Mesodermal cell (in vitro differentiated cells): ENCODE measurements at regions not wholly inside any gene's neighbourhood (a gene's known extent, or its start where the extent isn't known, plus 50 kb on each side); places are given as distances from the start of the nearest gene placed in this dataset.

Source experiments
- H3K27ac ChIP-seq: 2 replicates; pipeline ENCODE4 v1.7.0; 2013; ENCODE audit warnings: mild to moderate bottlenecking, low read depth, low read length, moderate library complexity; ENCODE audit not compliant: severe bottlenecking
- H3K36me3 ChIP-seq: 2 replicates; pipeline ENCODE4 v1.7.1; 2013; ENCODE audit warnings: mild to moderate bottlenecking, low read length, moderate library complexity; ENCODE audit not compliant: control insufficient read depth, insufficient read depth
- H3K4me1 ChIP-seq: one replicate; pipeline ENCODE4 v1.7.1; 2013; ENCODE audit warnings: mild to moderate bottlenecking, low read length; ENCODE audit not compliant: insufficient read depth, control insufficient read depth, poor library complexity, severe bottlenecking
- H3K4me3 ChIP-seq: 2 replicates; pipeline ENCODE4 v1.7.0; 2013; ENCODE audit warnings: low read length, control low read depth, mild to moderate bottlenecking; ENCODE audit not compliant: insufficient read depth, poor library complexity, severe bottlenecking; ENCODE audit errors: extremely low read depth
- H3K9me3 ChIP-seq: 2 replicates; pipeline ENCODE4 v1.7.1; 2013; ENCODE audit warnings: mild to moderate bottlenecking, low read length, moderate library complexity; ENCODE audit not compliant: control insufficient read depth
- WGBS, 2 experiments: methylation state at CpG; one replicate each; pipeline ENCODE4 v1.1.5; 2013; ENCODE audit warnings: missing lambda C conversion rate in 2 of 2; ENCODE audit not compliant: insufficient coverage in 2 of 2; 5-methylcytosine and 5-hydroxymethylcytosine counted together

- 80 to 100% methylated on average over 1 of the region's 1 CpG for WGBS, 2 experiments
- Histone ChIP-seq H3K36me3 (no peaks in the 10 kb centered on the region), H3K4me1 (no peaks in the 10 kb centered on the region), H3K9me3 (no peaks in the 10 kb centered on the region), H3K27ac (no peak overlapping the region), H3K4me3 (no peak overlapping the region)
These were observed 225.9 kb upstream of the PLEKHG7 start for GRCh38 chr12:92476844-92477243.

- 100% methylated on average over 1 of the region's 2 CpGs; no CpG with 5 or more reads in 1 of the 2 experiments for WGBS, 2 experiments
- no peaks in the 10 kb centered on the region for H3K9me3 ChIP-seq
- H3K4me3 ChIP-seq = no peak overlapping the region
- no peak overlapping the region for H3K27ac ChIP-seq
- no peaks in the 10 kb centered on the region for H3K36me3 ChIP-seq
- H3K4me1 ChIP-seq = peaks cover 7% of the 10 kb centered on the region
These were observed 229.2 kb upstream of the PLEKHG7 start for GRCh38 chr12:92473564-92473963.

GRCh38 chr12:92472201-92472600 lies 230.6 kb upstream of the PLEKHG7 start:
- Histone ChIP-seq H3K36me3 (no peaks in the 10 kb centered on the region), H3K9me3 (no peaks in the 10 kb centered on the region), H3K27ac (no peak overlapping the region), H3K4me3 (no peak overlapping the region), H3K4me1 (peaks cover 20% of the 10 kb centered on the region)
- no CpG with 5 or more reads among the region's 2 CpGs for WGBS, 2 experiments

GRCh38 chr12:92471551-92471950 lies 231.2 kb upstream of the PLEKHG7 start:
- peaks cover 25% of the 10 kb centered on the region for H3K4me1 ChIP-seq
- 100% methylated on average over 1 of the region's 1 CpG for WGBS, 2 experiments
- H3K9me3 ChIP-seq = no peaks in the 10 kb centered on the region
- no peak overlapping the region for H3K4me3 ChIP-seq
- no peak overlapping the region for H3K27ac ChIP-seq
- H3K36me3 ChIP-seq = no peaks in the 10 kb centered on the region

GRCh38 chr12:92470608-92471021 lies 232.2 kb upstream of the PLEKHG7 start:
- no peak overlapping the region for H3K27ac ChIP-seq

GRCh38 chr12:92469837-92470236 lies 233.0 kb upstream of the PLEKHG7 start:
- no peak overlapping the region for H3K4me3 ChIP-seq
- peaks cover 27% of the 10 kb centered on the region for H3K4me1 ChIP-seq
- 90 to 92% methylated on average over 5 to 6 of the region's 6 CpGs for WGBS, 2 experiments
- H3K36me3 ChIP-seq = no peaks in the 10 kb centered on the region
- no peaks in the 10 kb centered on the region for H3K9me3 ChIP-seq
- H3K27ac ChIP-seq = no peak overlapping the region

More at GRCh38 chr12:92470608-92471021, 232.2 kb upstream of the PLEKHG7 start:
- peaks cover 27% of the 10 kb centered on the region for H3K4me1 ChIP-seq
- H3K4me3 ChIP-seq = no peak overlapping the region
- WGBS, 2 experiments = 88 to 89% methylated on average over 4 of the region's 4 CpGs
- no peaks in the 10 kb centered on the region for H3K36me3 ChIP-seq
- H3K9me3 ChIP-seq = no peaks in the 10 kb centered on the region

GRCh38 chr12:92468358-92469020 lies 234.3 kb upstream of the PLEKHG7 start:
- H3K4me3 ChIP-seq = no peak overlapping the region
- 89 to 91% methylated on average over 8 of the region's 8 CpGs for WGBS, 2 experiments
- peaks cover 27% of the 10 kb centered on the region for H3K4me1 ChIP-seq
- no peak overlapping the region for H3K27ac ChIP-seq
- H3K9me3 ChIP-seq = no peaks in the 10 kb centered on the region
- no peaks in the 10 kb centered on the region for H3K36me3 ChIP-seq

- no peaks in the 10 kb centered on the region for H3K36me3 ChIP-seq
- no peak overlapping the region for H3K4me3 ChIP-seq
- WGBS, 2 experiments = 43% methylated on average over 1 of the region's 1 CpG; no CpG with 5 or more reads in 1 of the 2 experiments
- H3K9me3 ChIP-seq = no peaks in the 10 kb centered on the region
- no peak overlapping the region for H3K27ac ChIP-seq
- peaks cover 27% of the 10 kb centered on the region for H3K4me1 ChIP-seq
These were observed 234.9 kb upstream of the PLEKHG7 start for GRCh38 chr12:92467886-92468285.

- H3K4me3 ChIP-seq = no peak overlapping the region
- H3K4me1 ChIP-seq = peaks cover 30% of the 10 kb centered on the region
- H3K36me3 ChIP-seq = no peaks in the 10 kb centered on the region
- 51 to 60% methylated on average over 10 to 11 of the region's 13 CpGs for WGBS, 2 experiments
- H3K9me3 ChIP-seq = no peaks in the 10 kb centered on the region
- peak overlapping the region; percentile 64 for H3K27ac ChIP-seq
These were observed 236.1 kb upstream of the PLEKHG7 start for GRCh38 chr12:92466391-92467305.

- H3K36me3 ChIP-seq = no peaks in the 10 kb centered on the region
- WGBS, 2 experiments = 75 to 97% methylated on average over 5 to 7 of the region's 9 CpGs
- H3K4me3 ChIP-seq = no peak overlapping the region
- no peak overlapping the region for H3K27ac ChIP-seq
- H3K4me1 ChIP-seq = peaks cover 30% of the 10 kb centered on the region
- H3K9me3 ChIP-seq = no peaks in the 10 kb centered on the region
These were observed 236.9 kb upstream of the PLEKHG7 start for GRCh38 chr12:92465786-92466295.
